IMR-90 (cell line): ENCODE measurements at regions not wholly inside any gene's neighbourhood (a gene's known extent, or its start where the extent isn't known, plus 50 kb on each side); places are given as distances from the start of the nearest gene placed in this dataset.

Experiments
- ATAC-seq: fragments of 200-7000 bp; cut with Tn5 transposase; 2 replicates; pipeline ENCODE4 v1.9.1; 2020; ENCODE audit warnings: low read depth, mild to moderate bottlenecking, moderate library complexity
- BruUV-seq: library from RNA; stranded (reverse); fragments of 400-500 nt; replicated peaks from 2 replicates; lab custom pipeline; 2021; lab: Mats Ljungman, UMichigan
- CTCF ChIA-PET: fragments of 300-600 bp; formaldehyde crosslinking; extraction: SDS; loops from one replicate; lab custom pipeline; 2021; ENCODE audit warnings: antibody characterized with exemption; lab: Yijun Ruan, JAX
- POLR2A ChIA-PET: fragments of 300-600 bp; sonication (Branson Sonifier 250); formaldehyde crosslinking; loops from one replicate; lab custom pipeline; 2022; ENCODE audit warnings: antibody characterized with exemption; ENCODE audit not compliant: unreplicated experiment; lab: Charles Lee
- DNase-seq: peaks from one replicate; pipeline ENCODE4 v3.0.0; 2013
- H2AFZ ChIP-seq: replicated peaks from 2 replicates; pipeline ENCODE3; 2013; ENCODE audit warnings: low read length, mild to moderate bottlenecking; ENCODE audit not compliant: poor library complexity
- H2AK5ac ChIP-seq: 2 replicates; pipeline ENCODE4 v1.6.1; 2013; ENCODE audit warnings: low read depth, low read length, inconsistent platforms
- H2AK9ac ChIP-seq: replicated peaks from 2 replicates; pipeline ENCODE3; 2013; ENCODE audit warnings: mild to moderate bottlenecking, low read depth, low read length, moderate library complexity; ENCODE audit not compliant: poor library complexity
- H2BK120ac ChIP-seq: 2 replicates; pipeline ENCODE4 v1.6.1; 2013; ENCODE audit warnings: low read depth, low read length, inconsistent platforms
- H2BK15ac ChIP-seq: 3 replicates; pipeline ENCODE4 v1.6.1; 2013; ENCODE audit warnings: low read depth, low read length, inconsistent platforms
- H2BK20ac ChIP-seq: 2 replicates; pipeline ENCODE4 v1.6.1; 2013; ENCODE audit warnings: low read depth, mild to moderate bottlenecking, inconsistent platforms, low read length, moderate library complexity
- H2BK5ac ChIP-seq: 2 replicates; pipeline ENCODE4 v1.6.1; 2013; ENCODE audit warnings: mild to moderate bottlenecking, low read depth, low read length, inconsistent platforms; ENCODE audit not compliant: poor library complexity, severe bottlenecking
- H3K14ac ChIP-seq: replicated peaks from 2 replicates; pipeline ENCODE4 v1.6.1; 2013; ENCODE audit warnings: low read depth, low read length, inconsistent platforms
- H3K18ac ChIP-seq: 2 replicates; pipeline ENCODE4 v1.6.1; 2013; ENCODE audit warnings: low read depth, low read length, control low read depth
- H3K23ac ChIP-seq: 2 replicates; pipeline ENCODE4 v1.6.1; 2013; ENCODE audit warnings: low read depth, low read length, inconsistent platforms
- H3K27ac ChIP-seq: 2 replicates; pipeline ENCODE4 v1.5.1; 2013; ENCODE audit warnings: mild to moderate bottlenecking, control low read depth, low read length; ENCODE audit not compliant: insufficient read depth
- H3K27me3 ChIP-seq: 2 replicates; pipeline ENCODE4 v1.6.1; 2013; ENCODE audit warnings: low read length; ENCODE audit not compliant: control insufficient read depth, insufficient read depth
- H3K36me3 ChIP-seq: 2 replicates; pipeline ENCODE4 v1.6.1; 2013; ENCODE audit warnings: low read length, mixed read lengths; ENCODE audit not compliant: control insufficient read depth, insufficient read depth
- H3K4ac ChIP-seq: 2 replicates; pipeline ENCODE4 v1.6.1; 2013; ENCODE audit warnings: low read depth, low read length, inconsistent platforms
- H3K4me1 ChIP-seq: 2 replicates; pipeline ENCODE4 v1.6.1; 2013; ENCODE audit warnings: low read length, mixed read lengths; ENCODE audit not compliant: control insufficient read depth, insufficient read depth
- H3K4me2 ChIP-seq: 2 replicates; pipeline ENCODE4 v1.6.1; 2013; ENCODE audit warnings: low read depth, mild to moderate bottlenecking, control low read depth, low read length, moderate library complexity
- H3K4me3 ChIP-seq: 2 replicates; pipeline ENCODE4 v1.5.1; 2013; ENCODE audit warnings: low read depth, mild to moderate bottlenecking, control low read depth, low read length, moderate library complexity; ENCODE audit not compliant: insufficient read depth
- H3K56ac ChIP-seq: 2 replicates; pipeline ENCODE4 v1.6.1; 2013; ENCODE audit warnings: low read length, inconsistent platforms; ENCODE audit not compliant: insufficient read depth; ENCODE audit errors: extremely low read depth
- H3K79me1 ChIP-seq, 2 experiments: 2 replicates each; pipeline ENCODE4 v1.6.1; 2013; ENCODE audit warnings: low read length in 2 of 2, inconsistent platforms in 1 of 2, low read depth in 1 of 2
- H3K9ac ChIP-seq: 2 replicates; pipeline ENCODE4 v1.6.1; 2013; ENCODE audit warnings: low read depth, low read length, control low read depth
- H3K9me1 ChIP-seq: 2 replicates; pipeline ENCODE4 v1.6.1; 2013; ENCODE audit warnings: low read length, inconsistent platforms; ENCODE audit not compliant: insufficient read depth
- H3K9me3 ChIP-seq: 2 replicates; pipeline ENCODE4 v1.6.1; 2013; ENCODE audit warnings: low read length; ENCODE audit not compliant: control insufficient read depth, insufficient read depth
- H4K20me1 ChIP-seq: 2 replicates; pipeline ENCODE4 v1.6.1; 2013; ENCODE audit warnings: low read length, inconsistent platforms; ENCODE audit not compliant: insufficient read depth
- H4K5ac ChIP-seq: 2 replicates; pipeline ENCODE4 v1.6.1; 2013; ENCODE audit warnings: mild to moderate bottlenecking, low read depth, low read length, control low read depth
- H4K8ac ChIP-seq, 2 experiments: 2 replicates each; pipeline ENCODE4 v1.6.1; 2013; ENCODE audit warnings: low read depth in 2 of 2, low read length in 2 of 2, control low read depth in 1 of 2, inconsistent platforms in 1 of 2
- H4K91ac ChIP-seq: 2 replicates; pipeline ENCODE4 v1.6.1; 2013; ENCODE audit warnings: low read depth, low read length, inconsistent platforms; ENCODE audit not compliant: insufficient read depth
- RAD21 ChIP-seq: IDR thresholded peaks from 2 replicates; pipeline ENCODE4 v1.6.1; 2012; ENCODE audit warnings: low read length, improper control_type of control experiment
- RCOR1 ChIP-seq: IDR thresholded peaks from 2 replicates; pipeline ENCODE4 v1.6.1; 2012; ENCODE audit warnings: mild to moderate bottlenecking, low read length, improper control_type of control experiment; ENCODE audit not compliant: insufficient replicate concordance
- USF2 ChIP-seq: fragments of 150-350 bp; IDR thresholded peaks from 2 replicates; pipeline ENCODE4 v1.6.1; 2017; ENCODE audit warnings: mild to moderate bottlenecking, antibody characterized with exemption, low read length, low read depth
- WGBS, 2 experiments: methylation state at CpG; one replicate each; pipeline versions ENCODE4 v1.1.5 to v1.1.7; 2013; ENCODE audit warnings: missing lambda C conversion rate in 2 of 2; ENCODE audit not compliant: insufficient read length in 1 of 2; ENCODE audit errors: extremely low coverage in 2 of 2; 5-methylcytosine and 5-hydroxymethylcytosine counted together
- dilution Hi-C: fragments of 300-500 bp; cut with HindIII; formaldehyde crosslinking; loops from one replicate; pipeline ENCODE4 v1.14.3; 2018; ENCODE audit warnings: low sequenced_read_pairs; ENCODE audit not compliant: unreplicated experiment
- in situ Hi-C: fragments of 300-500 bp; cut with MboI; formaldehyde crosslinking; loops from 3 replicates; pipeline ENCODE4 v1.14.3; 2019; ENCODE audit warnings: low sequenced_read_pairs, inconsistent platforms, mixed read lengths
- intact Hi-C: fragments of 100-400 bp; cut with micrococcal nuclease; formaldehyde crosslinking; loops from 2 replicates; pipeline ENCODE4 v1.10.0; 2022

- Histone ChIP-seq H3K9ac (no peak overlapping the region), H2AFZ (no peak overlapping the region), H3K9me1 (no peaks in the 10 kb centered on the region), H2BK15ac (no peak overlapping the region), H2AK5ac (no peak overlapping the region), H2BK20ac (no peak overlapping the region), H4K20me1 (no peaks in the 10 kb centered on the region), H3K27ac (no peak overlapping the region), H3K4me1 (no peaks in the 10 kb centered on the region), H3K79me1 (no peaks in the 10 kb centered on the region), H3K18ac (no peak overlapping the region), H4K5ac (no peak overlapping the region), H3K23ac (no peak overlapping the region), H3K4ac (no peak overlapping the region), H2AK9ac (no peak overlapping the region), H3K4me2 (no peak overlapping the region), H2BK120ac (no peak overlapping the region), H3K4me3 (no peak overlapping the region), H3K9me3 (peaks cover 10% of the 10 kb centered on the region), H3K36me3 (no peaks in the 10 kb centered on the region), H3K56ac (no peak overlapping the region), H4K91ac (no peak overlapping the region), H3K27me3 (no peaks in the 10 kb centered on the region), H3K14ac (no peak overlapping the region), H4K8ac (no peak overlapping the region), H2BK5ac (no peak overlapping the region)
- intact Hi-C loops (no loop called here), in situ Hi-C loops (no loop called here), dilution Hi-C loops (no loop called here)
- ATAC-seq (no peak), DNase-seq (no peak)
- WGBS, 2 experiments, result no CpG with 5 or more reads among the region's 1 CpG
- BruUV-seq, result no TSS peak
- TF ChIP-seq USF2, result no peak
- TF ChIP-seq RCOR1, result no peak
- no peak for TF ChIP-seq RAD21
- ChIA-PET POLR2A (no interaction called here), CTCF (no interaction called here)
These were observed 544.7 kb upstream of the GBE1 start for GRCh38 chr3:82306189-82306588.
